ENCODE measurements at regions not wholly inside any gene's neighbourhood (a gene's known extent, or its start where the extent isn't known, plus 50 kb on each side); places are given as distances from the start of the nearest gene placed in this dataset.

DNA sequence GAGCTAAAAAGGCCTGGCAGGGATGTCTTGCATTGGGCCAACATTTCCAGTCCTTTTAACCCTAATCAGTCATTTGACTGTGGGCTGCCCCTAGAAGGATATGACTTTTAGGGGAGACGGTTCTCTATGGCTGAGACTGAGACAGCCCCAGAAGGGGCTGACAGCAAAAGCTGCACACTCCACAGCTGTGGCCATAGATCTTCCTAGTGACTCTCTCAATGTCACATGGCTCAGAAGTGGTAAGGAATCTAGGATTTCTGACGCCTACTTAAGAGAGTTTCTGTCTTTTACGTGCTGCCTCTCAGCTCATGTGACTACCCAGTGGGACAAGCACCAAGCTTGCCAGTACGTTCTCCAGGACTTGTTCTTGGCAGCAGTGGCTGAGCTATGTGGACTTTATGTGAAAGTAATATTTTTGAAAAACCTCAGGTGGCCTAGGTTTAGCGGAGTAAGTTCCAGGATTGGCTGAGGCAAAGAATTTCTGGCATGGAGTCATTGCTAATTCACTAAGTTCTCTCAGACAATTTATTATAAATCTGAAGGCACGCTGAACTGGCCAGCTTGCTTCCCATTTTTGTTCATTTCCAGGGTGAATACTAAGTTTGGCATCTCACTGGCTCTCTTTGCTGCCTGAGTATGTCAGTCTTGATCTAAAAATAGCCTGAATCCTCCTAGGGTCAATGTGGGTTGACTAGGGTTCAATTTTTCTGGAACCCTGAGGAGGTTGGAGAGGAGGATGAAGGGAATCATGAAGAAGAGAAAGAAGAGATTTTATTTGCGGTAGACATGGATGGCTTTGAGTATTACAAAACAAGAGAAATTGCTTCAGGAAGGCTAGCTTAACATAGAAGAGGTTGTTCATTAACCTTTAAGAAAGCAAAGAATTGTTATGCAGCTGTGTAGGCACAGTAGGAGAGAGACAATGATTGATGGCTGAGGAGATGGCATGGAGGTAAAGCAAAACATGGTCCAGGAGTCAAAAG, 271.8 kb downstream of the AEBP2 start:
- Mint-ChIP-seq H3K4me3 (ENCODE audit: low read depth) (no peak overlapping the region), H3K4me1 (ENCODE audit: low read depth) (no peaks in the 10 kb centered on the region), H3K27ac (no peak overlapping the region), H3K36me3 (ENCODE audit: low read depth) (no peaks in the 10 kb centered on the region), H3K9me3 (peaks cover 32% of the 10 kb centered on the region), H3K27me3 (ENCODE audit: low read depth) (no peaks in the 10 kb centered on the region)
- intact Hi-C loops (cut with micrococcal nuclease) = no loop called here
- DNase-seq (ENCODE audit: low spot score) = no peak

GRCh38 chr12:19712041-19712440, 272.7 kb downstream of the AEBP2 start:
- no peak for DNase-seq (ENCODE audit: low spot score)
- Mint-ChIP-seq H3K4me3 (ENCODE audit: low read depth) (no peak overlapping the region), H3K27ac (no peak overlapping the region), H3K27me3 (ENCODE audit: low read depth) (no peaks in the 10 kb centered on the region), H3K4me1 (ENCODE audit: low read depth) (no peaks in the 10 kb centered on the region), H3K36me3 (ENCODE audit: low read depth) (no peaks in the 10 kb centered on the region), H3K9me3 (peaks cover 32% of the 10 kb centered on the region)
- intact Hi-C loops (cut with micrococcal nuclease) = no loop called here

DNA sequence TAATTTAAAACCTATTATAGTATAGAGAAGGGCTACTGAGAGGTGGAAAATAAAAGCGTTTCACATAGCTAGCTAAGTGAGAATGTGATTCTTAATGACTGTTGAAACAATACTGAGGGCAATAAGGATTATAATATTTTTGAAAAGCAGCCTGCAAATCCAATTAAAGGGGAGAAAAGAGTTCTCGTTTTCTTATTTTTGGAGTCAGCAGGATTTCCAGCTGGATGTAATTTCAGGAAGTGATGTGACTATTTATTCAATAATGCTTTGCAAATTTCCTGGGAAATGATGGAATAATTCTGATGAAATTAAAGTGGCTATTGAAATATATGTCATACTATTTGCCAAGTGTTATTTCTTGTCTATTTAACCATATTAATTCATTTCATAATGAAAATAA, 279.1 kb downstream of the AEBP2 start:
- Mint-ChIP-seq H3K27me3 (ENCODE audit: low read depth) (no peaks in the 10 kb centered on the region), H3K27ac (no peak overlapping the region), H3K4me3 (ENCODE audit: low read depth) (no peak overlapping the region), H3K4me1 (ENCODE audit: low read depth) (peaks cover 3% of the 10 kb centered on the region), H3K36me3 (ENCODE audit: low read depth) (no peaks in the 10 kb centered on the region), H3K9me3 (peaks cover 16% of the 10 kb centered on the region)
- intact Hi-C loops (cut with micrococcal nuclease) = no loop called here
- no peak for DNase-seq (ENCODE audit: low spot score)

GRCh38 chr12:19719672-19720071, 280.4 kb downstream of the AEBP2 start:
- no peak for DNase-seq (ENCODE audit: low spot score)
- Mint-ChIP-seq H3K4me1 (ENCODE audit: low read depth) (peaks cover 3% of the 10 kb centered on the region), H3K27ac (no peak overlapping the region), H3K9me3 (peaks cover 9% of the 10 kb centered on the region), H3K4me3 (ENCODE audit: low read depth) (no peak overlapping the region), H3K27me3 (ENCODE audit: low read depth) (no peaks in the 10 kb centered on the region), H3K36me3 (ENCODE audit: low read depth) (no peaks in the 10 kb centered on the region)
- intact Hi-C loops (cut with micrococcal nuclease) = no loop called here

DNA sequence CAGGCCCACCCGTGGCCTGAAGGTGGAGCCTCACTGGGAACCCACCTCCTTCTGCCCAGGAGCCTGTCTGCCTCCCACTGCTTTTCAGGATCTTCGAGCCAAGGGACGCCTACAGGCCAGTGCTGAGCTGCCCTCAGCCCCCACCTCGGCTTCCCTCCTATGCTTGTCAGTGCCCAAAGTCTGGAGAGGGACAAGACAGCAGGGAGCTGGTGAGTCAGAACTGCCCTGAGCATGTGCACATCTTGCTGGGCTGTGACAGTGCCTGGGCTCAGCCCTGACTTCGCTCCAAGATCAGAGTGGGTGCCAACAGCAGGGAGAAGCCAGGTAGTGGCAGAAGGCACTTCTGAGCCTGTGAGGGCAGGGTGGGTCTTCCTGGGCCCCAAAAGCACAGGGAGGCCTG, 286.8 kb downstream of the AEBP2 start:
- Mint-ChIP-seq H3K4me1 (ENCODE audit: low read depth) (no peaks in the 10 kb centered on the region), H3K4me3 (ENCODE audit: low read depth) (no peak overlapping the region), H3K36me3 (ENCODE audit: low read depth) (no peaks in the 10 kb centered on the region), H3K9me3 (peaks cover 4% of the 10 kb centered on the region), H3K27ac (no peak overlapping the region), H3K27me3 (ENCODE audit: low read depth) (no peaks in the 10 kb centered on the region)
- intact Hi-C loops (cut with micrococcal nuclease) = no loop called here
- DNase-seq (ENCODE audit: low spot score) = no peak

GRCh38 chr12:19726592-19726991, 287.3 kb downstream of the AEBP2 start:
- no peak overlapping the region for H3K27ac Mint-ChIP-seq
- DNase-seq (ENCODE audit: low spot score) = no peak
- H3K4me1 Mint-ChIP-seq (ENCODE audit: low read depth) = no peaks in the 10 kb centered on the region
- peaks cover 4% of the 10 kb centered on the region for H3K9me3 Mint-ChIP-seq
- no peaks in the 10 kb centered on the region for H3K27me3 Mint-ChIP-seq (ENCODE audit: low read depth)
- no peak overlapping the region for H3K4me3 Mint-ChIP-seq (ENCODE audit: low read depth)
- H3K36me3 Mint-ChIP-seq (ENCODE audit: low read depth) = no peaks in the 10 kb centered on the region
- intact Hi-C loops (cut with micrococcal nuclease) = no loop called here

- no peak overlapping the region for H3K27ac Mint-ChIP-seq
- no peaks in the 10 kb centered on the region for H3K27me3 Mint-ChIP-seq (ENCODE audit: low read depth)
- no peak overlapping the region for H3K4me3 Mint-ChIP-seq (ENCODE audit: low read depth)
- no peaks in the 10 kb centered on the region for H3K36me3 Mint-ChIP-seq (ENCODE audit: low read depth)
- DNase-seq (ENCODE audit: low spot score) = no peak
- no peaks in the 10 kb centered on the region for H3K4me1 Mint-ChIP-seq (ENCODE audit: low read depth)
- intact Hi-C loops (cut with micrococcal nuclease) = loop anchor here (5.0 kb wide), 3 partner anchors 165 to 640 kb away; no protein-coding TSS in a partner anchor
- H3K9me3 Mint-ChIP-seq = no peaks in the 10 kb centered on the region
These were observed 297.7 kb downstream of the AEBP2 start for GRCh38 chr12:19737019-19737418.

DNA sequence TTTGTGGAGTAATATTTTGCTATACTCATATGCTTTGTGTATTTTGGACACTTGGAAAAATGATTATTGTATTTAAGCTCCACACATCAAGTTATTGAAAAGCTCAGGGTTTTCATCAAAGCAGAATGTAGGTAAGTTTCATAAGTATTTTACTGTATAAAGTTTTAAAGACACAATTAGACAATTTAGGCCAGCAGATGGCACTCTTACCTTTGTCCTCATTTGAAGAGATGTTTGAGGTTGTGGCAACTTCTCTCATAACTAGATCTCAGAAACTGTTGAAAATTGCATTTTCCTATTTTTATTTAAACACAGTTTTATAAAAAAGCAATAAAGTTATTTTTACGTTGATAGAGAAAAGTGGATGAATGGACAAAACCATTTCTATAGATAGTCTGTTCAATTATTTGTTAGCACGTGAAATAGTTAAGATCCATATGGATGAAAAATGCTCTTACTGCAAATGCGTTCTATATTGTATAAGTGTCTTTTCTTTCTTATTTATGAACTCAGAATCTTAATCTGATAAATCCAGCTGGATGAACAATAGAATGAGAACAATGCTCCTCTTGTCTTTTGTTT, 300.0 kb downstream of the AEBP2 start:
- DNase-seq (ENCODE audit: low spot score) = no peak
- Mint-ChIP-seq H3K4me3 (ENCODE audit: low read depth) (no peak overlapping the region), H3K27ac (no peak overlapping the region)

GRCh38 chr12:19740472-19741131, 301.3 kb downstream of the AEBP2 start:
- Mint-ChIP-seq H3K27ac (no peak overlapping the region), H3K4me1 (ENCODE audit: low read depth) (no peaks in the 10 kb centered on the region), H3K4me3 (ENCODE audit: low read depth) (no peak overlapping the region), H3K9me3 (no peaks in the 10 kb centered on the region), H3K27me3 (ENCODE audit: low read depth) (peaks cover 4% of the 10 kb centered on the region), H3K36me3 (ENCODE audit: low read depth) (no peaks in the 10 kb centered on the region)
- intact Hi-C loops (cut with micrococcal nuclease) = no loop called here
- no peak for DNase-seq (ENCODE audit: low spot score)

More for the DNA sequence above, 300.0 kb downstream of the AEBP2 start:
- Mint-ChIP-seq H3K9me3 (no peaks in the 10 kb centered on the region), H3K4me1 (ENCODE audit: low read depth) (no peaks in the 10 kb centered on the region), H3K36me3 (ENCODE audit: low read depth) (no peaks in the 10 kb centered on the region), H3K27me3 (ENCODE audit: low read depth) (peaks cover 4% of the 10 kb centered on the region)
- intact Hi-C loops (cut with micrococcal nuclease) = loop anchor here (2.0 to 5.0 kb wide), 4 partner anchors 96 to 638 kb away; no protein-coding TSS in a partner anchor

GRCh38 chr12:19741132-19741489, 301.8 kb downstream of the AEBP2 start:
- no peaks in the 10 kb centered on the region for H3K4me1 Mint-ChIP-seq (ENCODE audit: low read depth)
- H3K27ac Mint-ChIP-seq = no peak overlapping the region
- H3K9me3 Mint-ChIP-seq = no peaks in the 10 kb centered on the region
- no peak overlapping the region for H3K4me3 Mint-ChIP-seq (ENCODE audit: low read depth)
- H3K27me3 Mint-ChIP-seq (ENCODE audit: low read depth) = peaks cover 4% of the 10 kb centered on the region
- intact Hi-C loops (cut with micrococcal nuclease) = no loop called here
- no peak for DNase-seq (ENCODE audit: low spot score)
- H3K36me3 Mint-ChIP-seq (ENCODE audit: low read depth) = no peaks in the 10 kb centered on the region

GRCh38 chr12:19744705-19745218, 305.5 kb downstream of the AEBP2 start:
- Mint-ChIP-seq H3K9me3 (peaks cover 9% of the 10 kb centered on the region), H3K4me1 (ENCODE audit: low read depth) (no peaks in the 10 kb centered on the region), H3K36me3 (ENCODE audit: low read depth) (no peaks in the 10 kb centered on the region), H3K4me3 (ENCODE audit: low read depth) (no peak overlapping the region), H3K27me3 (ENCODE audit: low read depth) (peaks cover 4% of the 10 kb centered on the region), H3K27ac (no peak overlapping the region)
- no peak for DNase-seq (ENCODE audit: low spot score)
- intact Hi-C loops (cut with micrococcal nuclease) = no loop called here

- Mint-ChIP-seq H3K27me3 (ENCODE audit: low read depth) (peaks cover 4% of the 10 kb centered on the region), H3K9me3 (peaks cover 20% of the 10 kb centered on the region), H3K4me3 (ENCODE audit: low read depth) (no peak overlapping the region), H3K4me1 (ENCODE audit: low read depth) (no peaks in the 10 kb centered on the region), H3K27ac (no peak overlapping the region), H3K36me3 (ENCODE audit: low read depth) (no peaks in the 10 kb centered on the region)
- intact Hi-C loops (cut with micrococcal nuclease) = no loop called here
- no peak for DNase-seq (ENCODE audit: low spot score)
These were observed 307.2 kb downstream of the AEBP2 start for GRCh38 chr12:19746471-19746870.
